ENCODE measurements at regions not wholly inside any gene's neighbourhood (a gene's known extent, or its start where the extent isn't known, plus 50 kb on each side); places are given as distances from the start of the nearest gene placed in this dataset.

DNA sequence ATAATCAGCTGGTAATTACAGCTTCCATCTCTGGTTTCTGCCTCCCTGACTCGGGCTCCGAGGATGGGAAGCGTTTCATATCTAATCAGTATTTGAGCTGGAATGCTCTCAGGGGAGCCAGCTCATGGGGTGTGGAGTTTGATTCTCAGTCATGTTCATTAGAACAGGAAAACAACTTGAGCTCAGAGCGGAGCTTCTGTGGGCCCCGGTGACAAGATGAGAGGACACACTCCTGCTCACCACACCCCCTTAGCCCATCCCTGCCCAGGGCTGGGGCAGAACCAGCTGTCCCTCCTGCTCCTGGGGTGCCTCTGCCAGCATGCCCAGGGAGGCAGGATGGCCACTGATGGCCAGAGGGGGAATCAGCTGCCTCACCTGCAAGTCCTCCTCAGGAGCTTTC is 726.0 kb downstream of the PTPRU start:
- no peaks in the 10 kb centered on the region for H3K36me3 ChIP-seq (ENCODE audit: control insufficient read depth, insufficient read depth, low read length)
- Mint-ChIP-seq H3K36me3 (ENCODE audit: insufficient read depth, unreplicated experiment) (no peaks in the 10 kb centered on the region), H3K27ac (ENCODE audit: unreplicated experiment) (no peak overlapping the region), H3K4me1 (ENCODE audit: low read depth, unreplicated experiment) (no peaks in the 10 kb centered on the region), H3K9me3 (ENCODE audit: unreplicated experiment) (no peaks in the 10 kb centered on the region), H3K27me3 (ENCODE audit: insufficient read depth, unreplicated experiment) (no peaks in the 10 kb centered on the region), H3K4me3 (ENCODE audit: unreplicated experiment) (no peak overlapping the region)
- H3K27me3 ChIP-seq (replicated peaks; ENCODE audit: control insufficient read depth, insufficient read depth, low read length): no peaks in the 10 kb centered on the region
- no peaks in the 10 kb centered on the region for H3K4me1 ChIP-seq
- BruUV-seq (replicated peaks): no TSS peak
- H3K9me3 ChIP-seq: no peaks in the 10 kb centered on the region
- H3K4me3 ChIP-seq (ENCODE audit: low read depth, low read length): no peak overlapping the region
- DNase-seq: no peak
- CTCF ChIA-PET: no interaction called here
- POLR2A ChIA-PET: interaction anchor here (0.5 kb wide), 1 partner anchor 58 kb away, joined by 3 read pairs; no protein-coding TSS in a partner anchor
- intact Hi-C loops (cut with micrococcal nuclease; ENCODE audit: unreplicated experiment): no loop called here
- TF ChIP-seq, protein P1, sequence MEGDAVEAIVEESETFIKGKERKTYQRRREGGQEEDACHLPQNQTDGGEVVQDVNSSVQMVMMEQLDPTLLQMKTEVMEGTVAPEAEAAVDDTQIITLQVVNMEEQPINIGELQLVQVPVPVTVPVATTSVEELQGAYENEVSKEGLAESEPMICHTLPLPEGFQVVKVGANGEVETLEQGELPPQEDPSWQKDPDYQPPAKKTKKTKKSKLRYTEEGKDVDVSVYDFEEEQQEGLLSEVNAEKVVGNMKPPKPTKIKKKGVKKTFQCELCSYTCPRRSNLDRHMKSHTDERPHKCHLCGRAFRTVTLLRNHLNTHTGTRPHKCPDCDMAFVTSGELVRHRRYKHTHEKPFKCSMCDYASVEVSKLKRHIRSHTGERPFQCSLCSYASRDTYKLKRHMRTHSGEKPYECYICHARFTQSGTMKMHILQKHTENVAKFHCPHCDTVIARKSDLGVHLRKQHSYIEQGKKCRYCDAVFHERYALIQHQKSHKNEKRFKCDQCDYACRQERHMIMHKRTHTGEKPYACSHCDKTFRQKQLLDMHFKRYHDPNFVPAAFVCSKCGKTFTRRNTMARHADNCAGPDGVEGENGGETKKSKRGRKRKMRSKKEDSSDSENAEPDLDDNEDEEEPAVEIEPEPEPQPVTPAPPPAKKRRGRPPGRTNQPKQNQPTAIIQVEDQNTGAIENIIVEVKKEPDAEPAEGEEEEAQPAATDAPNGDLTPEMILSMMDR (IDR thresholded peaks at IDR 0.05; ENCODE audit: insufficient read depth in 1 of 2, low read depth in 1 of 2, low read length in 1 of 2, severe bottlenecking in 1 of 2, unreplicated experiment in 1 of 2): no peak

DNA sequence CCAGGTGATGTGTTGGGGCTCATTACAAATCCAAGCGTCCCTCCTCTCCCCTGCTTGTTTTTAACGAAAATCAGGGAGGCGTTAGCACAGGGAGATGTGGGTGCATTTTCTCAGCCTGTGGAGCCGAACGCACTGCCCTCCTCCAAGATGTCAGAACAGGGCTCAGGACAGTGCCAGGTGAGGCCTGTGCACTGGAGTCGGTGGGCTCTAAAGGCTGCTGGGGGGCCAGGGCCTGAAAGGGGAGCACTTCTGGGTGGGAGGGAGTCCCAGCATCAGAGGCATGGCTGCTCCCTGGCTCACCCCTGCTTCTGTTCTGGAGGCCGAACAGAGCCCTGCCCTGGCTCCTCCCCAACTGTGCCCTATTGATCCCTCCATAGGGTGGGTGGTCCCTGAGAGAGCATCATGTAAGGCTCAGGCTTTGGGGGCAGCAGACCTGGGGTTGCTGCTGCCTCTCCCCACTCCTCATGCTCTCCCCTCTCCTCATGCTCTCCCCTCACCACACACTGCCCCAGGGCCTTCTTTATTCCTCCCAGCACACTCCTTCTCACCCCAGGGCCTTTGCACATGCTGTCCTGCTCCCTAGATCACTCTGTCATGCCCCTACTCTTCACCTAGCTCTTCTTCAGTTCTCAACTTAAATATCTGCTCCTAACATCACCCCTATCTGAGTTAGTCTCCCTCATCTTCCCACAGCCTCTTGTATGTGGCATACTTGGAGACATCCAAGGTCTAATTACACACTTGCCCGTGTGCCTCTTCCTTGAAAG is 725.2 kb downstream of the PTPRU start:
- Histone ChIP-seq H3K4me1 (no peaks in the 10 kb centered on the region), H3K36me3 (ENCODE audit: control insufficient read depth, insufficient read depth, low read length) (no peaks in the 10 kb centered on the region), H3K27me3 (replicated peaks; ENCODE audit: control insufficient read depth, insufficient read depth, low read length) (no peaks in the 10 kb centered on the region), H3K4me3 (ENCODE audit: low read depth, low read length) (no peak overlapping the region), H3K9me3 (no peaks in the 10 kb centered on the region)
- no peak for DNase-seq
- Mint-ChIP-seq H3K27ac (ENCODE audit: unreplicated experiment) (no peak overlapping the region), H3K27me3 (ENCODE audit: insufficient read depth, unreplicated experiment) (peaks cover 3% of the 10 kb centered on the region), H3K36me3 (ENCODE audit: insufficient read depth, unreplicated experiment) (no peaks in the 10 kb centered on the region), H3K4me3 (ENCODE audit: unreplicated experiment) (no peak overlapping the region), H3K4me1 (ENCODE audit: low read depth, unreplicated experiment) (no peaks in the 10 kb centered on the region), H3K9me3 (ENCODE audit: unreplicated experiment) (peaks cover 4% of the 10 kb centered on the region)
- intact Hi-C loops (cut with micrococcal nuclease; ENCODE audit: unreplicated experiment): no loop called here
- TF ChIP-seq, protein P1 (IDR thresholded peaks at IDR 0.05; ENCODE audit: insufficient read depth in 1 of 2, low read depth in 1 of 2, low read length in 1 of 2, severe bottlenecking in 1 of 2, unreplicated experiment in 1 of 2): no peak
- BruUV-seq (replicated peaks): no TSS peak
- ChIA-PET CTCF (no interaction called here), POLR2A (no interaction called here)

DNA sequence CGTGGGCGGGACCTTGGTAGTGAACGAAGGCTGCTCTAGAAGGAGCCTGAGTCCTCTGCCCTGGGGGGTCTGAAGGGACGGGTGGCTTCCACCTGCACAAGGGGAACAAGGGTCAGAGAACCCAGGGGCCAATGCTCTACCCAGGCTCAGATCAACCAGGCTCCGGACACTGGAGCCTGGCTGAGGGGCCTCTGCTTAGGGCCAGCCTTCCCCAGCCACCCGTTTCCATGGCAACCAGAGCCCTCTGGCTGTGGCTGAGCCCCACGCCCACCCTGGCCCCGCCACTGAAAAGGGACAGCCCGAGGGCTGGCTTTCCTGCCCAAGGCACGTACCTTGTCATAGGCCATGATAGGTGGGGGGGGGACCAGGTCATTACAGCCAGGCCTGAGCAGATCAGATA is 724.6 kb downstream of the PTPRU start:
- CTCF ChIA-PET: no interaction called here
- Mint-ChIP-seq H3K27me3 (ENCODE audit: insufficient read depth, unreplicated experiment) (peaks cover 6% of the 10 kb centered on the region), H3K36me3 (ENCODE audit: insufficient read depth, unreplicated experiment) (no peaks in the 10 kb centered on the region), H3K4me3 (ENCODE audit: unreplicated experiment) (no peak overlapping the region), H3K9me3 (ENCODE audit: unreplicated experiment) (peaks cover 10% of the 10 kb centered on the region), H3K27ac (ENCODE audit: unreplicated experiment) (no peak overlapping the region), H3K4me1 (ENCODE audit: low read depth, unreplicated experiment) (no peaks in the 10 kb centered on the region)
- no peaks in the 10 kb centered on the region for H3K4me1 ChIP-seq
- TF ChIP-seq, protein P1 (IDR thresholded peaks at IDR 0.05; ENCODE audit: insufficient read depth in 1 of 2, low read depth in 1 of 2, low read length in 1 of 2, severe bottlenecking in 1 of 2, unreplicated experiment in 1 of 2): no peak
- no peaks in the 10 kb centered on the region for H3K36me3 ChIP-seq (ENCODE audit: control insufficient read depth, insufficient read depth, low read length)
- H3K4me3 ChIP-seq (ENCODE audit: low read depth, low read length): no peak overlapping the region
- no peak for DNase-seq
- POLR2A ChIA-PET: no interaction called here
- no peaks in the 10 kb centered on the region for H3K9me3 ChIP-seq
- no TSS peak for BruUV-seq (replicated peaks)
- H3K27me3 ChIP-seq (replicated peaks; ENCODE audit: control insufficient read depth, insufficient read depth, low read length): no peaks in the 10 kb centered on the region
- intact Hi-C loops (cut with micrococcal nuclease; ENCODE audit: unreplicated experiment): no loop called here
